ENCODE measurements at regions not wholly inside any gene's neighbourhood (a gene's known extent, or its start where the extent isn't known, plus 50 kb on each side); places are given as distances from the start of the nearest gene placed in this dataset.
"Not testable (repeated sequence)": the region's sequence is repeated elsewhere in the genome, so short reads cannot be mapped to it uniquely, and the experiment has no call there.

GRCh38 chr7:16130111-16131110 is 290.9 kb downstream of the CRPPA start:
- DNase-seq = no peak

GRCh38 chr7:16129431-16130110 is 291.8 kb downstream of the CRPPA start:
- DNase-seq = no peak

DNA sequence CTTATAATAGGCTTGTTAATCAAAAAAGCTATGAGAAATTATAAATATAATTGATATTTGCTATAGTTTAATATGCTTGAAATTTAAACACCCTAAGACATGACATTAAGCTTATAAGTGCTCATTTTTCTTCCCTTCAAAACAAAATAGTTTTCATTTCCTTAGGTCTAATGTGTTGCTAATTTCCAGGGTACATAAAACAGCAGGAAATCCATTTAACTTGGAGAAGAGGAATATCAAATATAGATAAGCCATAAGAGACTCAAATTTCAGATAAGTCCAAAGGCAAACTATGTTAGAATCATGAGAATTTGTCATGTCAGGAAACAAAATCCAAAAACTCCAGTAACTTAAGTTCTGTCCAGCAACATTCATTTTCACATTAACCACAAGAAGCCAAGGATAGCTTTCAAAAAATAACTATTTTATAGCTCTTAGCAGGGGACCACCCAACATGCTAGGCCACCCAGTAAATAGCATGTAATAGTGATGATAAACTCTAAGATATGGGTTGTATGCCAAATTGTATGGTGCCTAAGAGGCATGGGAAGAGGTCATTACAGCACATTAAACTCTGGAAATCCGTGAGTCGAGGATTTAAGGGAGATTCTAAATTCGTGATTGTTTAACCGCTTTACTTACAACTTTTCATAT is 298.1 kb downstream of the CRPPA start:
- DNase-seq = no peak

GRCh38 chr7:16121876-16122390 is 299.4 kb downstream of the CRPPA start:
- no peak for DNase-seq

- DNase-seq = no peak
Observed at GRCh38 chr7:16115374-16115773, 306.0 kb downstream of the CRPPA start.

GRCh38 chr7:16114633-16115032 is 306.7 kb downstream of the CRPPA start:
- no peak for DNase-seq

GRCh38 chr7:16114071-16114470 is 307.3 kb downstream of the CRPPA start:
- no peak for DNase-seq

DNA sequence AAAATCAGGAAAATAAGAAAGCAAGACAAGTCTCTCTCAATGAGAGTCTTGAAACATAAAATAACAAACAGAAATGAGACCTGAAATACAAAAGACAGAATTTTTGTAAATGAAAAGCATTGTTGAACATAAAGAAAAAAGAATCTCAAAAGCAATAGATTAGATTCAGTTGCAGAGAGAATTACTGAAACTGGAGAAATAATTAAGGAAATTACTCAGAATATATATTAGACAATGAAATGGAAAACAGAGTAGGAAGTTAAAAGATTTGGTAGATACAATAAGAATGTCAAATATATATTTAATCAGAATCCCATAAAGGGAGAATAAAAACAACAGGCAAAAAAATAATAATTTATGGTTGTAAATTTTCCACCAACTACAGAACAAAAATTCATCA is 308.3 kb downstream of the CRPPA start:
- no peak for DNase-seq

- no peak for DNase-seq
Observed at GRCh38 chr7:16106869-16107268, 314.5 kb downstream of the CRPPA start.

DNA sequence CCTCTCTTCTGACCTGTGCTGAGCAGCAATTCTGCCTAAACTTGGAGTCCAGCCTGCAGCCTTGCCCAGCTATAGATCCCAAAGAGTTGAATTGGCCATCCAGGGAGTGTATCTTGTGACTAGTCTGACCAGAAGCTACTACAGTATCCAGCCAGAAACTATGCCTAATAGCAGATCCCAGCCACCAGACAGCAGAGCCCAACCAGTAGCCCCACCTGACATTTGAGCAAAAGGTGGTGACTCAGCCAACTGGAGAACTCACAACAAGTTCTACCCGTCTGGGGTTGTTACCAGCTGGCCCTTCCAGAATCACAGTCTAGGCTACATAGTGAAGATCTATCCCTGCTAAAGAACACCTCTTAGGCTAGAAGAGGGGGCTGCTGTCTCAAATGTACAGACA is 315.0 kb downstream of the CRPPA start:
- no peak for DNase-seq

- no peak for DNase-seq
Observed at GRCh38 chr7:16099302-16099849, 322.0 kb downstream of the CRPPA start.

DNA sequence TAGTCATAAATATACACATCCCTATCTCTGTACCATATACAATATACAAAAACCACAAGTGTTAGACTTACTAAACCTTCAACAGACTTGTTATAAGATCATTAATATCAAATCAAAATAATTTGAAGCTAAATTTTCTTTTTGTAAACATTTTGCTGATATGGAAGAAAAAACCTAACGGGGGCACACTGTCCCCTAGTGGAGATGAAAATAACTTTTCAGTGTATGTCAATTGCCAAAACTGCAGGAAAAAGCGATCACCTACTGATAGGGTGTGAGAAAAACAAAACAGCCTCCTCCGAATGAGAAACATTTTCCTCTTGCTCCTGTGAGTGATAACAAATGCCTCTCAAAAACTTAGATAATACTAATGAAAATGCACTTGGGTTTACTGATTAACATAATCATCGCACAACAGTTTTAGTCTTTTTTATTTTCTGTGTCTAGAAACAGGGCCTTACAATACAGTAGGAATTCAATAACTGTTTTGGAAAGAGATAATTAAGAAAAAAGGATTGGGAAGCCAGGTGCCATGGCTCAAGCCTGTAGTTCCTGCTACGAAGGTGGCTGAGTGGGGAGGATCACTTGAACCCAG is 322.7 kb downstream of the CRPPA start:
- no peak for DNase-seq

DNA sequence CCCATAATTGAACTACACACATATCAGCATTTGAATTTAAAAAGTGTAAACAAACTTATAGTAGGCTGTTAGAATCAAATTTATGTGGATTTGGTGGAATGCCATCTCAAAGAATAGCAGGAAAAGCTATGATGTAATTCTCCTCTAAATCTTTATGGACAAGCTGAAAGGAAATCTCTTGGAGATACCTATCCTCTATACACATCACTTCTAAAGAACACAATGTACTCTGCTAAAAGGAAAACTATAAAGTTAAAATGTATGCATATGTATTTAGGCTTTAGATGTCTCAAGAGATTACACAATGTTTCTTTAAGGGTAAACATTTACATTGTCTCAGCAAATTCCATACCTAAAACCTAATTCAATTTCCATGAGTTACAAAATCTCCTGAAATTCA is 323.3 kb downstream of the CRPPA start:
- no peak for DNase-seq

DNA sequence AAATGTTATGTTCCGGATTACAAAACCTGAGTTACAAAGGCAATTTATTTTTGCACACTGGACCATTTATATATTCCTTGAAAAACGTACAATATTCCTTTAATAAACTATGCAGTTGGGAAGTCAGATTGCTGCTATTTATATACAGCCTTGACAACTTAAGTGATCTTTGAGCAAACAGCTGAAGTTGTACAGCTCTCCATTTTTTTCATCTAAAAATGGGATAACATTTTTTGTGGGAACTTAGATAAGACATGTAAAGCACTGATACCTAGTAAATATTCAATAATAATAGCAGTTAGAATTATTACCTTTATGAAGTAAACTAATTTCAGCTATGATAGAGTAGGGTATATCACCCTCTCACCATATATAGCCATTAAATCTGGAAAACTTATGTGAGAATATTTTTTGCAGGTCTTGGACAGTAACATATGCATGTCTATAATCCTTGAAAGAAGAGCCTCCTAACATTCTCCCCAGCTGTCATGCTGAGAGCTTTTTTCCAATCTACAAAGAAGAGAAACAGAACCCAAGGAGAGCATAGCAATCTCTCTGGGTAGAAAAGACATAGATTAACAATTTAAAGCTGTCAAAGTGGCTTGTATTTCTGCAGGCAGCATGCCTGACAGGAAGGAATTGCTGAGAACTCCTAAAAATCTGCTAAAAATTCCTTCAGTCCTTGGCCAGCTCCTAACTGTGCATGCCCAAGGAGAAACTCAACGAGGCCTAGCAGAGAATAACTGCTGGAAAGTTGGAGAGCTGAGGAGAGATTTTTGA is 326.0 kb downstream of the CRPPA start:
- DNase-seq = no peak

DNA sequence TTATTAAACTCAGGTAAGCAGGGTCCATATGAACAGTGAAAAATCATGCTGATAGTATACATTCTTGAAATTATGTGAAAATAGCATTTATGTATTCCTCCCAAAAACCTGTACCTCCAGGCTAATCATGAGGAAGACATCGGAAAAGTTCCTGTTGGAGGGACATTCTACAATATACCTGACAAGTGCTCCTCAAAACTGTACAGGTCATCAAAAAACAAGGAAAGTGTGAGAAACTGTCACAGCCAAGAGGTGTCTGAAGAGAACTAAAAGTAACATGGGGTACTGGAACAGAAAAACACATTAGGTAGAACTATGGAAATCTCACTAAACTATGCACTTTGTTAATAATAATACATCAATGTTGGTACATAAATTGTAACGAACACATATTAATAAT is 326.7 kb downstream of the CRPPA start:
- DNase-seq = no peak

- DNase-seq = no peak
Observed at GRCh38 chr7:16092711-16093110, 328.6 kb downstream of the CRPPA start.

GRCh38 chr7:16091701-16092310 is 329.5 kb downstream of the CRPPA start:
- no peak for DNase-seq

DNA sequence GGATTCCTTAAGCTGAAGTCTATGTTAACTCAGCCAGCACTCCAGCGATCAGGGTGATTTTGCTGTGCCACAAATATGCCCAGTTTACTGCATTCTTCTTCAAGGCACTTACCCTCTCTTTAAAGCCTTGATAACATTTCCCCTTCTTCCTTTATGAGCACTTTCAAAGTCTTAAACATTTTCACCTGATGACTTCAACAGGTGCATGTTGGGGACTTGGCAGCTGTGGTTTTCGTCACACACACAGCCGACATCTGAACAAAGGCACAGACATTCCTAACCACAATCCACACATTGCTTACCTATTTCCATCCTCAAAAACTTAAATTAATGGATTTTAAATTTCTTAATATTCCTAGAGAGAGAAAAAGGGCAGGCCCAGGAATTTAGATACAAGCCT is 331.5 kb downstream of the CRPPA start:
- no peak for DNase-seq

GRCh38 chr7:16089191-16089590 is 332.1 kb downstream of the CRPPA start:
- no peak for DNase-seq

GRCh38 chr7:16086743-16087142 is 334.6 kb downstream of the CRPPA start:
- DNase-seq = no peak

DNA sequence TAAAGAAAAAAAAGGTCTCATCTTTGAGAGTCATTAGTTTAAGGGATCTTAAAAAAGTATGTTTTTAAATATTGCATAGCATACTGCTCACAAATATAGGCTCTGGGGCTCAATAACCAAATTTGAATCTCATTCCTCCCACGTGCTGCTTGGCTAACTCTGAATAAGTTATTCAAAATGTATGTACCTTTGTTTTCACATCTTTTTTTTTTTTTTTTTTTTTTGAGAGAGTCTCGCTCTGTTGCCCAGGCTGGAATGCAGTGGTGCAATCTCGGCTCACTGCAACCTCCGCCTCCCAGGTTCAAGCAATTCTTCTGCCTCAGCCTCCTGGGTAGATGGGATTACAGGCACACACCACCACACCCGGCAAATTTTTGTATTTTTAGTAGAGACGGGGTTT is 335.6 kb downstream of the CRPPA start:
- not testable (repeated sequence) for DNase-seq
